Femur (tissue), 1 donor: ENCODE measurements at regions not wholly inside any gene's neighbourhood (a gene's known extent, or its start where the extent isn't known, plus 50 kb on each side); places are given as distances from the start of the nearest gene placed in this dataset.

Experiments
- DNase-seq: peaks from one replicate; pipeline ENCODE4 v3.0.0-alpha.2; 2017

GRCh38 chr6:2562721-2563451, 187.8 kb downstream of the MYLK4 start:
- DNase-seq: no peak

- DNase-seq: no peak
Measured at GRCh38 chr6:2560917-2561698, 189.6 kb downstream of the MYLK4 start.

- DNase-seq: no peak
Measured at GRCh38 chr6:2560140-2560818, 190.4 kb downstream of the MYLK4 start.

- no peak for DNase-seq
Measured at GRCh38 chr6:2558861-2559801, 191.6 kb downstream of the MYLK4 start.

- DNase-seq: no peak
Measured at GRCh38 chr6:2558098-2558680, 192.5 kb downstream of the MYLK4 start.

GRCh38 chr6:2557181-2557720, 193.5 kb downstream of the MYLK4 start:
- DNase-seq: no peak

DNA sequence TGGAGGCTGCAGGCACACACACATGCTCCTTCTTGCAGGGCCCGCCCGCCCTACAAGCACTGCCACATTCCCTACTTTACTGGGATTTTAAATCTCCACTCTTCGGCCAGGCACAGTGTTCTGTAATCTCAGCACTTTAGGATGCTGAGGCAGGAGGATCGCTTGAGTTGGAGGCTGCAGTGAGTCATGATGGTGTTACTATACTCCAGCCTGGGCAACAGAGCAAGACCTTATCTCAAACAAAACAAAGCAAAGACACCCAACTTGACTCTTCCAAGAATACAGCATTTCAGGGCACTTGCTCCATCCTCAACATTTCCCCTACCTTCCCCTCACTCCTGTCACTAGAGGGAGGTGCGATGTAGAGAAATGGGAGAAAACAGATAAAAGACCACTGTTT, 194.0 kb downstream of the MYLK4 start:
- no peak for DNase-seq

GRCh38 chr6:2554651-2555260, 196.0 kb downstream of the MYLK4 start:
- no peak for DNase-seq

GRCh38 chr6:2552526-2553154, 198.1 kb downstream of the MYLK4 start:
- no peak for DNase-seq

GRCh38 chr6:2551705-2552104, 199.0 kb downstream of the MYLK4 start:
- no peak for DNase-seq

DNA sequence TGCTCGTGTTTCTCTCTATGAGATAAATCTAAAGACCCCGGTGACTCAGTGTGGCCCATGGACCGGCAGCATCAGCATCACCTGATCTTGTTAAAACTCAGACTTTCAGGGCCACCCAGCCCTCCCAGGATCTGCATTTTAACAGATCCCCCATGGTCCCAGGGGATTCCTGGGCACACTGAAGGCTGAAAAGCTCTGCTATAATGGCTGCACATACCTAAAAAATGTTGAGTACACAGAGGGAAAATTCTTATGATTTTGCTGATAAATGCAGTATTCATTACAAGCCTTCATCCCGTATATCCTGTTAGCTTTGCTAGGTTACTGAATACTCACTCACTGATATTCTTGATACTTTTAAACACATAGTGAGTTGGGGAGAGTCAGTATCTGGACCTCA, 200.5 kb downstream of the MYLK4 start:
- DNase-seq: no peak

GRCh38 chr6:2549834-2550233, 200.9 kb downstream of the MYLK4 start:
- DNase-seq: no peak

DNA sequence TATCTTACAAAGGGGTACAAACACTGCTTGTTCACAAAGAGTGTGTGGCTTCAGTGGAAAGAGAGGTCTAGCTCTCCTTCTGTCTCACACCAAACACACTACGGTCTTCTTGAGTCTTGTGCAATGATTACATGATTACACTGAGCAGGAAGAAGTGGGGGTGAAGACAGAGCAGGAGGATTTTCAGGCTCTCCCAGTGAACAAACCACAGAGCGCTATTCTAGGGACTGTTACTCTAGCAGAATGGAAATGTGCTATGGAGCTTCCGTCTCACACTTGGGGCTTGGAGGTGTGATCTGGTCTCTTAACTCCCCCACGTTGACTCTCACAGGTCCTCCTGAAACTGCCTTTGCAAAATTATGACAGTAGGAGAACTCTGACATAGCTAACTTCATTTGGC, 203.4 kb downstream of the MYLK4 start:
- no peak for DNase-seq

GRCh38 chr6:2546901-2547300, 203.8 kb downstream of the MYLK4 start:
- DNase-seq: no peak

DNA sequence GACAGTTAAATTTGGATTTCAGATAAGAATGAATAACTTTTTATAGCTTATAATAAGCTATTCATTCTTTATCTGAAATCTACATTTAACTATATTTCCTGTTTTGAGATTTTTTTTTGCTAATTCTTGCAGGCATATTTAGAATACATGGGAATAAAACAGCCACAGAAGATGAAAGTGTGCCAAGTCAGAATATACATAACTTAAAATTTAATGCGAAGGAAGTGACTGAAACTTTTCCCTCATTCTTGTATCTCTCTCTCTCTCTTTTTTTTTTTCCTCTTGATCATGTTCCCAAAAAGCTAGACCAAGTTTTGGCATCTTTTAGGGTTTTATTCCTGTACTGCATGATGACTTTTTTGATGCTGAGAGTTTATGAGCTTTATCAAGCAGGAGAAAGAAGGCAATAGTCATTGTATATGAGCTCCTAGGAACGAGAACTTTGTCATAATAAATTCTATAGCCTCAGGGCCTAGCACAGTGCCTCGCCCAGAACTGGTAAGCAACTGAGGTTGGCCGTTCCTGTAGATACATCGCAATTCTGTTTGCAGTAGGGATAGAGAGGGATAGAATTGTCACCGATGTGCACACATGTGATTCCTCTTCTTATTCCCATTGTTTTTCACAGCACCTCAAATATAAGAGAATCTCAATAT, 205.2 kb downstream of the MYLK4 start:
- DNase-seq: no peak

GRCh38 chr6:2543321-2543720, 207.4 kb downstream of the MYLK4 start:
- DNase-seq: no peak

DNA sequence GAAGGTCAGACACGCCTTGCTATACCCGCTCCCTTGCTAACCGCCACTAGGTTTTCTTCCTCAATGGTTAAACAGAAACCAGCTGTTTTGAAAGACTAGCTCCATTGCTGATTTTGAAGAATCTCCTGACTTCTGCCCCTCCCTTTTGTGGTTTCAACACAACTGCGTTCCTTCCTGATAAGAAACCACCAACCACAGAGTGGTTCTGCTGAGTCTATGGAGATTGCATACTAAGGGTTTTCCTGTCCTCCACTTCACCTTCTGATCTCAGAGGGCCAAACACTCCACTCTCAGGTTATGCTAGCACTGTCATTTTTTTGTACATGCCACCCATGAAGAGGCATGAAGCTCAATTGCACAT, 207.9 kb downstream of the MYLK4 start:
- no peak for DNase-seq

GRCh38 chr6:2542101-2542857, 208.4 kb downstream of the MYLK4 start:
- DNase-seq: no peak

- no peak for DNase-seq
Measured at GRCh38 chr6:2536451-2536850, 214.3 kb downstream of the MYLK4 start.

- DNase-seq: no peak
Measured at GRCh38 chr6:2535506-2535905, 215.2 kb downstream of the MYLK4 start.
